Peyer's patch (tissue), 4 donors: ENCODE measurements at regions not wholly inside any gene's neighbourhood (a gene's known extent, or its start where the extent isn't known, plus 50 kb on each side); places are given as distances from the start of the nearest gene placed in this dataset.
"Not testable (repeated sequence)": the region's sequence is repeated elsewhere in the genome, so short reads cannot be mapped to it uniquely, and the experiment has no call there.

Source experiments
- DNase-seq, 3 donors: peaks; one replicate each; pipeline ENCODE4 v3.0.0-alpha.2; 2017 to 2019
- H3K27ac ChIP-seq, 4 donors: fragments of 200-600 bp; sonication (generic); one replicate each; pipeline ENCODE4 v1.5.1; 2016 to 2019
- H3K27me3 ChIP-seq, 2 donors: fragments of 200-600 bp; sonication (generic); one replicate each; pipeline ENCODE4 v1.5.1; 2019
- H3K36me3 ChIP-seq, 3 donors: fragments of 200-600 bp; sonication (generic); one replicate each; pipeline ENCODE4 v1.5.1; 2016 to 2019
- H3K4me1 ChIP-seq, 4 donors: fragments of 200-600 bp; sonication (generic); one replicate each; pipeline ENCODE4 v1.5.1; 2016 to 2019
- H3K4me3 ChIP-seq, 4 donors: fragments of 200-600 bp; sonication (generic); 1 replicate in 3 of 4; 2 replicates in 1 of 4; pipeline ENCODE4 v1.5.1; 2016 to 2019; ENCODE audit warnings: mild to moderate bottlenecking in 1 of 4
- H3K9me3 ChIP-seq, 4 donors: fragments of 200-600 bp; sonication (generic); one replicate each; pipeline ENCODE4 v1.5.1; 2016 to 2019; ENCODE audit warnings: mild to moderate bottlenecking in 1 of 4
- POLR2A ChIP-seq, 2 donors: fragments of 450-650 bp; IDR thresholded peaks; one replicate each; pipeline ENCODE4 v1.5.1; 2017; ENCODE audit warnings: antibody characterized with exemption in 2 of 2, mild to moderate bottlenecking in 2 of 2, moderate library complexity in 2 of 2
- TF ChIP-seq, protein P1 (sequence below), 6 experiments: fragments of 450-650 bp in 4 of 6; fragments of 200-600 bp in 2 of 6; sonication (generic) in 1 of 6; IDR thresholded peaks; one replicate each; pipeline ENCODE4 v1.5.1; 2017 to 2019; ENCODE audit warnings: antibody characterized with exemption in 6 of 6, mild to moderate bottlenecking in 3 of 6, moderate library complexity in 1 of 6

DNA sequence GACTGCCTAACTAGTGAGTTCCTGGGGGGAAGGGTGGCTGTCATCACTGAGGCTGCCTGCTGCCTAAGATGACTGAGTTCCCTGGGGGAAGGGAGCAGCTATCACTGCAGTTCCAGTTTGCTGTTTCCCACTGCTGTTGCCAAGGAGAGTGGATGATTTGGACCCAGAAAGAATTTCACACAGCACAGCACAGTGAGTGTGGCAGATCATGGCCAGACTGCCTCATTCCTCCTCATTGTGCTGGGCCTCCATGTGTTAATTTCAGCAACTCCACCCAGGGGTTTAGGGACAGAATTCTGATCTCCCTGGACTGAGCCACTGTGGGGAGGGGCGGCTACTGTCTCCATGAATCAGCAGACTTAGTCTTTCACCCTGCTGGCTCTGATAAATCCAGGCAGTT, 125.0 kb downstream of the TEX13C start:
- Histone ChIP-seq H3K4me3 (no peak overlapping the region), H3K27me3 (no peaks in the 10 kb centered on the region), H3K4me1 (no peaks in the 10 kb centered on the region), H3K27ac (no peak overlapping the region), H3K36me3 (no peaks in the 10 kb centered on the region), H3K9me3 (no peaks in the 10 kb centered on the region)
- no peak for TF ChIP-seq POLR2A (IDR thresholded peaks at IDR 0.05)
- TF ChIP-seq, protein P1, sequence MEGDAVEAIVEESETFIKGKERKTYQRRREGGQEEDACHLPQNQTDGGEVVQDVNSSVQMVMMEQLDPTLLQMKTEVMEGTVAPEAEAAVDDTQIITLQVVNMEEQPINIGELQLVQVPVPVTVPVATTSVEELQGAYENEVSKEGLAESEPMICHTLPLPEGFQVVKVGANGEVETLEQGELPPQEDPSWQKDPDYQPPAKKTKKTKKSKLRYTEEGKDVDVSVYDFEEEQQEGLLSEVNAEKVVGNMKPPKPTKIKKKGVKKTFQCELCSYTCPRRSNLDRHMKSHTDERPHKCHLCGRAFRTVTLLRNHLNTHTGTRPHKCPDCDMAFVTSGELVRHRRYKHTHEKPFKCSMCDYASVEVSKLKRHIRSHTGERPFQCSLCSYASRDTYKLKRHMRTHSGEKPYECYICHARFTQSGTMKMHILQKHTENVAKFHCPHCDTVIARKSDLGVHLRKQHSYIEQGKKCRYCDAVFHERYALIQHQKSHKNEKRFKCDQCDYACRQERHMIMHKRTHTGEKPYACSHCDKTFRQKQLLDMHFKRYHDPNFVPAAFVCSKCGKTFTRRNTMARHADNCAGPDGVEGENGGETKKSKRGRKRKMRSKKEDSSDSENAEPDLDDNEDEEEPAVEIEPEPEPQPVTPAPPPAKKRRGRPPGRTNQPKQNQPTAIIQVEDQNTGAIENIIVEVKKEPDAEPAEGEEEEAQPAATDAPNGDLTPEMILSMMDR (IDR thresholded peaks at IDR 0.05), result no peak
- no peak for DNase-seq

DNA sequence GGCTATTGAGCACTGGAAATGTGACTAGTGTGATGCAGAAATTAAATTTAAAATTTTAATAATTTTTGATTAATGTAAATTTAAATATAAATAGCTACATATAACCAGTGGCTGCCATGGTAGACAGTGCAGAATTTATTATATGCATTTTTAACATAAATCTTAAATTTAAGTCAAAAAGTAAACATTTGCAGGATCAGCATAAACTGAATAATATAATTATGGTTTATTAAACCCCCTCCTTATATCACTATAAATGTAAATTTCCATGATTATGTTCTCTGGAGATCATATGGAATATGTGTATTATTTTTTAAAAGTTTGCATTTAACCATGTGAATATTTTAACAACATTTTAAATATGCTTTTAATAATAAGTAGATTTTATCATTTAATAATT, 155.8 kb downstream of the TEX13C start:
- Histone ChIP-seq H3K27me3 (no peaks in the 10 kb centered on the region), H3K36me3 (no peaks in the 10 kb centered on the region), H3K27ac (no peak overlapping the region), H3K9me3 (no peaks in the 10 kb centered on the region), H3K4me1 (no peaks in the 10 kb centered on the region), H3K4me3 (no peak overlapping the region)
- DNase-seq, result no peak
- TF ChIP-seq POLR2A (IDR thresholded peaks at IDR 0.05), result no peak
- TF ChIP-seq, protein P1 (IDR thresholded peaks at IDR 0.05), result no peak

GRCh38 chrX:125492439-125492838, 172.8 kb downstream of the TEX13C start:
- H3K27me3 ChIP-seq, result no peaks in the 10 kb centered on the region
- H3K36me3 ChIP-seq, result no peaks in the 10 kb centered on the region
- no peaks in the 10 kb centered on the region for H3K9me3 ChIP-seq
- no peak for TF ChIP-seq POLR2A (IDR thresholded peaks at IDR 0.05)
- H3K4me1 ChIP-seq, result no peaks in the 10 kb centered on the region
- H3K27ac ChIP-seq, result no peak overlapping the region
- no peak for DNase-seq
- H3K4me3 ChIP-seq, result no peak overlapping the region

DNA sequence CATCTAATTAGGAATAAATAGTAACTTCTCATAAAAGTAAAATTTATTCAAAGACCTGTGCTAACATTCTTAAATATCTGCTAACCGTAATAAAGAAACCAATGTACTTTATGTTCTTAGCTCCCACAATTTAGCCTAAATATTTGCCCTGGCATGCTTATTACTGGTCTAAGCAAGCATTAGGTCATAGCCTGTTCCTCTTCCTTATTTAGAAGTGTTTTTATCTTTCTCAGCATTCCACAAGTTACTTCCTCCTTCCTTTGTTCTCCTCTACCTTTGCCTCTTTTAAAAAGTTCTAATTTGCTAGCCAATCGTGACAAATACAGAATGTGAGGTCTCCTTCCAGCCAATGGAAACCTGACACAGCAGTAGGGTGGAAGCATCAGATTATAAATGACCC, 173.3 kb downstream of the TEX13C start:
- H3K27ac ChIP-seq, H3K27me3 ChIP-seq, H3K36me3 ChIP-seq, H3K4me3 ChIP-seq, DNase-seq, H3K4me1 ChIP-seq, H3K9me3 ChIP-seq: not testable (repeated sequence)

DNA sequence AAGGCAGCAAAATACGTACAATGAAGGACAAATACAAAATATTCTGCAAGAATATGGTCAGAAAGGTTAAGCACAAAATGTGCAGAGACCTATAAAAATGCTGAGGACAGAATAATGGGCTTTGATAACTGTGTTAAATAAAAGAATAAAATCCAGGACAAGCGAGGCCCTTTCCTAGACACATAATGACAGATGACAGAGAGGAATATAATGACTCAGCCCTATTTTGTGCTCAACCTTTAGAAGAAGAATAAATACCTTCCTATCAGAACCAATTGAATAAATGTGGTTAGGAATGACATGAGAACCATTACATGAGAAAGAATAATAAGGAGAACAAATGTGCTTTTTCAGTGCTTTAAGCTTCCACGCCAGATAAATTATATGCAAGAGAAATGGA, 178.0 kb downstream of the TEX13C start:
- H3K4me1 ChIP-seq, result no peaks in the 10 kb centered on the region
- H3K27me3 ChIP-seq, result no peaks in the 10 kb centered on the region
- H3K4me3 ChIP-seq, result no peak overlapping the region
- H3K36me3 ChIP-seq, result no peaks in the 10 kb centered on the region
- TF ChIP-seq POLR2A (IDR thresholded peaks at IDR 0.05), result no peak
- TF ChIP-seq, protein P1 (IDR thresholded peaks at IDR 0.05), result no peak
- DNase-seq, result no peak
- H3K27ac ChIP-seq, result no peak overlapping the region
- no peaks in the 10 kb centered on the region for H3K9me3 ChIP-seq

- no peak for DNase-seq
- H3K27me3 ChIP-seq, result no peaks in the 10 kb centered on the region
- no peak overlapping the region for H3K27ac ChIP-seq
- H3K9me3 ChIP-seq, result no peaks in the 10 kb centered on the region
- no peak overlapping the region for H3K4me3 ChIP-seq
- TF ChIP-seq POLR2A (IDR thresholded peaks at IDR 0.05), result no peak
- TF ChIP-seq, protein P1 (IDR thresholded peaks at IDR 0.05), result no peak
- no peaks in the 10 kb centered on the region for H3K4me1 ChIP-seq
- no peaks in the 10 kb centered on the region for H3K36me3 ChIP-seq
Observed at GRCh38 chrX:125503769-125504168, 184.1 kb downstream of the TEX13C start.

- H3K36me3 ChIP-seq, result no peaks in the 10 kb centered on the region
- no peak for TF ChIP-seq POLR2A (IDR thresholded peaks at IDR 0.05)
- TF ChIP-seq, protein P1 (IDR thresholded peaks at IDR 0.05), result no peak
- no peaks in the 10 kb centered on the region for H3K9me3 ChIP-seq
- H3K4me3 ChIP-seq, result no peak overlapping the region
- no peak for DNase-seq
- no peaks in the 10 kb centered on the region for H3K4me1 ChIP-seq
- H3K27me3 ChIP-seq, result no peaks in the 10 kb centered on the region
- H3K27ac ChIP-seq, result no peak overlapping the region
Observed at GRCh38 chrX:125505207-125505606, 185.5 kb downstream of the TEX13C start.
